ENCODE measurements at regions not wholly inside any gene's neighbourhood (a gene's known extent, or its start where the extent isn't known, plus 50 kb on each side); places are given as distances from the start of the nearest gene placed in this dataset.
"Not testable (repeated sequence)": the region's sequence is repeated elsewhere in the genome, so short reads cannot be mapped to it uniquely, and the experiment has no call there.

DNA sequence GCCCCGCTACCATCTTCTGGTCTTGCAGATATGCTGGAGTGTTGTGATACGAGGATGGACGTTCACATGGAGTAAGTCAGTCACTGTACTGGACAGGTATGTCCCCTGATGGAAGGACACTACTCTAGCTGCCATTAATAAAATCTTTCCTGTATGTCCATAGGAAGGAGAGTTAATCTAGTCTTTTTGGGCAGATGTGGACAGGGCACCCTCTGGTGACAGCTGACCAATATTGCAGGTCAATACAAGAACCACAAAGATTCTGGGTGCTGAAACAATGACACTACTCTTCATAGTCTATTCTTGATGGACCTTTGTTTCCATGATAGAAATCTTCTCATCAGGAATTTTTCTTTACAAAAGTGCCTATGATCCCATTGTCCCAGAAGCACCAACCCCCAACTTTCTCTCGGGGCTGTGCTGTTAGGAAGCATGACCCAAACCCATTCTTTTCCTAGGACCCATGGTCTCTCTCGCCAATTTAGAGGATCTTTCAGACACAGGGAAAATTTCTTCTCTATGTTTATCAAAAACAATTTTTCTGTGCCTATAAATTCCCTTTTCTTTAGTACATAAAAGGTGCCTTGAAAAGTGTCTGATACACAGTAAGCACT, 376.9 kb downstream of the DTWD2 start:
- no peak for DNase-seq (ENCODE audit: low read depth in 3 of 3, low spot score in 2 of 3)

DNA sequence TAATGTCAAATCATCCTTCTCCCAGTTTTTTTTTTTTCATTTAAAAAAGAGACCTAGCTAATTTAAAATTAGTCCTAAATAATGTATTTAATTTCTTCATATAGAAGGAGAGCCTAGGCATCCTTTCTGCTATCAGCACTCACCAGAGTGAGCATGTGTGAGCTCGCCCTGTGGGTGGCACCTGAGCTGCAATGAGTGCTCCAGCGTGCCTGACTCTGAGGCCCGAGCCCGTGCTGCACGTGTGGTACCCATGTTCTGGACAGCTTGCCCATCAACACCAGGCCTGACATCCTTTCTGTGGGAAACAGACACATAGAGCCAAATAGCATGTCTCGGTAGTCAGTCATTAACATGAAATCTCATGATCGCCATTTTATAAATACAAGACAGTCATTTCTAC, 381.4 kb downstream of the DTWD2 start:
- DNase-seq (ENCODE audit: low read depth in 3 of 3, low spot score in 2 of 3) = no peak

DNA sequence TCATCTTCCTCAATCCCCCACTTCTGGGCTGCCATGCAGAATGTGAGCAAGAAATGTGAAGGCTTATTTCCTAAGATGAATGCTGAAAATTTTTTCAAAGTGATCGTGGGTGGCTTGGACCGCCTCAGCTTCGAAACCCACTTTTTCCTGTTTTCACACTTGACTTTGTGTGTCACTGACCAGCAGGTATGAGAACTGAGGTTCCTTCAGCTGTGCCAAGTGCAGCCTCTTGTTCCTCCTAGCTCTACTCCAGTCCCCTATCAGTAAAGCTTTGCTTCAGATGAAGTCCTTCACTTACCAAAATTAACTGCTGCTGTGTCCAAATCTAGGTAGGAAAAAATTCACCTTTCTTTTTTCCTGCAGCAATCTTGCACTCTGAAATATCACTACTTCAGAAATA, 382.6 kb downstream of the DTWD2 start:
- DNase-seq (ENCODE audit: low read depth in 3 of 3, low spot score in 2 of 3) = no peak

DNA sequence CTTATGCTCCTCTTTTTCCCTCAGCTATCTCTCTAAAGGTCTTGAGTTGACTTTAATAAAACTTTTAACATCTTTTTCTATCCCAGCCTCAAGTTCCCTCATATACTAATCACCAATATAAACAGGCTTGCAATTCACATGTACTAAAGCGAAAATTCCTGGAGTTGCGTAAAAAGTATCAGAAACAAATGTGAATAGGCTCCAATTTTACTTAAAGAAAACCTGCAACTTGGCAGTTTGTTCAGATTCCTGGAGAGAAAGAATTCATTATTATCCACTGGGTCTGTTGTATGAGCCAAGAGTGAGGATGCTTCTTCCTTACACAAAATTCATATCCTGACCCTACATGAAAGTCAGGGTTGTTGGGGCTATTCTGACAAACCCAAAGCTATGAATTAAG, 384.2 kb downstream of the DTWD2 start:
- DNase-seq (ENCODE audit: low read depth in 3 of 3, low spot score in 2 of 3) = no peak

DNA sequence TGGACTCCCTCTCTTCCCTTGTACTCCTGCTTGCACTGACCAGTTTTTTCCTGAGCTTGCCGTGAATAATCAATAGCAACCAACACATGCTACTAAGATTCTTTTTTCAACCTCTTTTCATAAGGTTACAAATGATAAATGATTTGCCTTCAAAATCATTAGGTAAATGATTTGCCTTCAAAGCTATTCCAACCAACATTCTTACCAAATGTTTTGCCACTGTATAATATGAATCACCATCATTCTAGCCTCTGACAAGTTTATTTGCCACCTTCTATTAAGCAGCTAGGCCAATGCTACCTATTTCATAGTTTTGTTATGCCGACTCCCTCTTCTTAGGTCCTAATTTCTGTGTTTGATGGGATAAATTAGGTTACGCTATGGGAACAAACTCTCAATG, 385.1 kb downstream of the DTWD2 start:
- no peak for DNase-seq (ENCODE audit: low read depth in 3 of 3, low spot score in 2 of 3)

DNA sequence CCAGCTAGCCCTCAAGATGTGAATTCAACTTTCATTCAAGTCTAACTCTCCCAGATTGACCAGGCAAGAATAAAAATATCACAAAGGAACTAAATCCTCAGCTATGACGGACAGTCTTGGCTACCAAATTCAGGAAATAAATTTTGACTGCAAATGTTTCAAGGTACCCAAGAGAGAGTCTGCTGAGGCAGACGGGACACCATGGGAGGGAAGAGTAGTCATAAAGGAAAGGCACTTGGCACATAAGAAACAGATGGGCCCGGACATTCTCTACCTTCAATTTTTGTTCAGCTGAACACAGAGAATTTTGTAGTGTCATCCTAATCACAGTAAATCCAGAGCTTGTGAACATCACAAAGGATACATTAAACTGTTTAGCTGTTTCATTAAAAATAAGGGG, 390.0 kb downstream of the DTWD2 start:
- DNase-seq (ENCODE audit: low read depth in 3 of 3, low spot score in 2 of 3) = no peak

DNA sequence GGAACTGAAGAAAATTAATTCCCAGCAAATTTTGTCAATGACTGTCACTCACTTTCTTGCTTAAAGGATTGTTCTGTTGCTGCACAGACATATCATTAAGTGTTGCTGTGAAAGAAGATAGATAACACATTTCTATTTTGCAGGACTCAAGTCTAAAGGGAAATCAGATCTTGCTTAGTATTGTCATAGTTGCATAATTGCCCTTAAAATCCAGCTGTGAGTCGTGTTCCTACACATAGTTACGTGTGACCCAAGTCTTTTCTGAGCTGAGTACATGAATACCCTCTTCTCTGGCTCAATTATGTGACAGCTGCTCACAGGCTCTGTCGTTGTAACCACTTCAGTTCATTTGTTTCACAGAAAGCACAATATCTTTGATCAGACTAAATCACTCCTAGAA, 390.8 kb downstream of the DTWD2 start:
- DNase-seq (ENCODE audit: low read depth in 3 of 3, low spot score in 2 of 3) = no peak

DNA sequence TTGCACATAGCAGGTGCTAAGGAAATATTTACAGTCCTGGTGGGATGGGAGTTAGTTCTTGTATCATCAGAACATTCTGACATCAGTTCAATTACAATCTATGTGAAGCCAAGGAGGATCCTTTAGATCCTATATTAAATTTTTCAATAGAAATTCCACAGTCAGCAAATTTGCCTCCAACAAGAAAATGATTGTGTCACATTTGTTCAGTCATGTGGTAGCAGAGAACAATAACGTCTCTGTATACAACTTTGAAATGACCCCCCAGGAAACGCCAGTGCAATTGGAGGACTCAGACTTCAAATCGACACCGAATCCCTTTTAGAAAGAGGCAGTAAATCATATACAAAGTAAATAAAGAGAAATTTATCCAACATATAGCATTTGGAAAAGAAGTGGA, 392.1 kb downstream of the DTWD2 start:
- DNase-seq (ENCODE audit: low read depth in 3 of 3, low spot score in 2 of 3) = no peak

DNA sequence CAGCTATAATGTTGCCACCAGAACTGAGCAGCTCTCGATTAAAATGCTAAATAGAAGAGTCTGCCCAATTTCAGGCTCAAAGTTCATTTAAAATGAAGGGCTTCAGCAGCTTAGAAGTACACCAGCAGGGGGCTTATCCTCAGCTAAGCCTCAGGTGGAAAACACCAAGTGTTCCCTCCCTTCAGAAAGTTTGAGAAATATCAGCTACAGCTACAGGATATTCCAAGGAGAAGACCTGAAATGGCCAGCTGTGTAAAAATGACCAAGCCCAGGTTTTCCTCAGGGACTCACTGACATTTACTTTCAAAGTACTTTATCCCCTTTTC, 395.4 kb downstream of the DTWD2 start:
- no peak for DNase-seq (ENCODE audit: low read depth in 3 of 3, low spot score in 2 of 3)

DNA sequence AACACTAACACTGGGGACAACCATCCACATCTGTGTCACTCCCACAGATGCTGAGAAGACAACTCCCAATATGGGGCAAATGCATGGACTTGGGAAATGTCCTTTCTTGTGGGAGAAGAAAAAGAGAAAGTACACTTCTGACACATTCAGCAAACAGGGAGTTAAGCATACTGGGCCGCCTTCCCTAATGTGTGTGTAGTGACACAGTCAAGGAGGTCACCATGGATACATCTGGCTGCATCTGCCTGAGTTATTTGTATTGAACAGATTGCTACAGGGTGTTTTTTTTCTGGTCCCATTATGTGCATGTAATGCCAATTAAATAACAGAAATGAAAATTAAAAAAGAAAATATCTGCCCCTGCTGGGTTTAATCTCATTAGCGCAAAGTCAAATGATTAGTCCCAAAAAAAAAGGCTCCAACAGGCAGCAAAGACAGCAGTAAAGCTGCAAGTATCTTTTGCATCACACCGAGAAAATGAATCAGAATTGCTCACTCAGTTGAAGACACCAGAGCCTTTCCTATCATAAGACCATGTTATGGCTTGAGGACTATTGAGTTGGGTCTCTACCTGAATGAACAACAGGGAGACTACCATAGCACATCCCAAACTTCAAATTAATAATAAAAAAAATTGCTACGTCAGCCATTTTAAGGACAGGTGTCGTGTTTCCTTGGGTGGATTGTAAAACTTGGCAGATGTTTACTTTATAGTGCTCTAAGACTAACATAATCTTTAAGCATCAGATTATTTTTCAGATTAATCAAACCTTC, 395.9 kb downstream of the DTWD2 start:
- DNase-seq (ENCODE audit: low read depth in 3 of 3, low spot score in 2 of 3) = no peak

DNA sequence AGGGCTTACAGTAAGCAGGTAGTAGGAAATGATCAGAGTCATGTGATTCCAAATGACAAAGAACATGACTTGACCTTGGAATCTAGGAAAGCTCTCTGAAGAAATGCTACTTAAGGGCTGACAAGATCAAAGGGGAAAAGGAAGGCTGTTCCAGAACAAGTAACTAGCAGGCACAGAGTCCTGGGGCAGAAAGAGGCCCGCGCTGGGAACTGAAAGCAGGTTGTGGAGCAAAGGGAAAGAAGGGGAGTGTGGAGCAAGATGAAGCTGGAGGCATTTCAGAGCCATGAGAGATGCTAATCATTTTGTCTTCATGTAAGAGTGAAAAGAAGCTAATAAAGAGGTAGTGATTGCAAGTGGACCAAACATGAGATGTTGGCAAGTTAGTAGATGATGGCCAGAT, 397.5 kb downstream of the DTWD2 start:
- DNase-seq (ENCODE audit: low read depth in 3 of 3, low spot score in 2 of 3) = no peak

DNA sequence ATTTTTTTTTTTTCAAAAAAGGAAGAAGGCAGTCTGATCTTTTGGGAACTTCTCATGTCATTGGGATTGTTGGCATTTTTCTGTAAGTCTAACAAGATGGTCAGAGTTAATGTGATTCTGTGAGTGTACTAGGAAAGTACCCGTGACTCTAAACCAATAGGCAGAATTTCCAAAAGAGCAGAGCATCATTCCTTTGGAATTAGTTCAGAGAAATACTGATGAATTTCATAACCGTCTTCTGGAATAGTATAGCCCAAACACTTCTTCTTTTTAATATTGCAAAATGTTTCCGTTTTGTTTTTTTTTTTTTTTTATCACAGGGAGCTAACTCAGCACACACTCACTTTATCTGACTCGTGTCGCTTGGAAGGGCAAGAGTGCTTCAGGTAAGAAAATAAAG, 407.4 kb downstream of the DTWD2 start:
- no peak for DNase-seq (ENCODE audit: low read depth in 3 of 3, low spot score in 2 of 3)

DNA sequence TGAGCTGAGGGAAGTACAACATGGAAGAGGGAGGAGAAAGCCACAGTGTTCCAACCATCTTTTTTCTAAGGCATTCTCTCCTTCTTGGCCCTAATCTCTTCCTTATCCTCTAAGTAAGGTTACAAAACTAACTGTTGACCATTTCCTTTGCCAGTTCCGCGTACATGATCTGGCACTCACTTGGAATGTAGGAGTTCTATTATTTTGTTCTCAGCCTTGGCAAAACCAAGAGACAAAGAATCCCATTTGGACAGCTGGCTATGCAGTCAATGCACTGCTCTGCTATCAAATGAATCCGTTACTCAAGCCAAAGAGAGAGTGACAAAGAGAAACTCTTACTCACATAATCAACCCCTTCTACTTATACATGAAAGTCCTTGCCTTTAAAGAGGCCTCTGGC, 410.3 kb downstream of the DTWD2 start:
- DNase-seq (ENCODE audit: low read depth in 3 of 3, low spot score in 2 of 3) = no peak

DNA sequence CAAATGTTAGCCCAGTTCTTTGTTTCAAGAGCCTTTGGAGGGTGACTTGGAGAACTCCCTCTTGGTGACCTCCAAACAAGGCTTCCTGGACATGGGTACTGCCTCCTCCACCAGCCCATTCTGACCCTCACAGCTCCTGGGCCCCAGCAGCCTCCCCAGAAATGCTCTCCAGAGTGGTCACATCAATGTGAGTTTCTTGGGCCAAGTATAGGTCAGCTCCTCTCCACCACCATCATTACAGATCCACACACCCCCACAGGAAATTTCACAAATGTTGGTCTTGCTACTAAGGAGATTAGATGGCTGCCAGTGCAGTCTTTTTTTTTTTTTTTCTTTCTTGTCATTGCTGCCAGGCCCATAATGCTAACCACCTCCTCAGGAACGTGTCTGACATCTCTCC, 410.7 kb downstream of the DTWD2 start:
- no peak for DNase-seq (ENCODE audit: low read depth in 3 of 3, low spot score in 2 of 3)

DNA sequence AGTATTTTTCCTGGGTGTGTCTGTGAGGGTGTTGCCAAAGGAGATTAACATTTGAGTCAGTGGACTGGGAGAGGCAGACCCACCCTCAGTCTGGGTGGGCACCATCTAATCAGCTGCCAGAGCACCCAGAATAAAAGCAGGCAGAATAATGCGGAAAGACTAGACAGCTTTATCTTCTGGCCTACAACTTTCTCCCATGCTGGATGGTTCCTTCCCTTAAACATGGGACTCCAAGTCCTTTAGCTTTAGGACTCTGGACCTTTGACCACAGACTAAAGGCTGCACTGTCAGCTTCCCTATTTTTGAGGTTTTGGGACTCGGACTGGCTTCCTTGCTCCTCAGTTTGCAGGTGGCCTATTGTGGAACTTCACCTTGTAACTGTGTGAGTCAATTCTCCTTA, 418.1 kb downstream of the DTWD2 start:
- DNase-seq (ENCODE audit: low read depth in 3 of 3, low spot score in 2 of 3) = not testable (repeated sequence)

DNA sequence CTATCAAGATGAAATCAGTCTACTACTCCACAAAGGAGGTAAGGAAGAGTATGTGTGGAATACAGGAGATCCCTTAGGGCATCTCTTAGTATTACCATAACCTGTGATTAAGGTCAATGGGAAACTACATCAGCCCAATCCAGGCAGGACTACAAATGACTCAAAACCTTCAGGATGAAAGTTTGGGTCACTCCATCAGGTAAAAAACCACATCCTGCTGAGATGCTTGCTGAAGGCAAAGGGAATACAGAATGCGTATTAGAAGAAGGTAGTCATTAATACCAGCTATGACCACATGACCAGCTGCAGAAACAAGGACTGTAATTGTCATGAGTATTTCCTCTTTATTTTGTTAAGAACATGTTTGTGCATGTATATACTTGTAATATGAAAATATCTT, 418.8 kb downstream of the DTWD2 start:
- not testable (repeated sequence) for DNase-seq (ENCODE audit: low read depth in 3 of 3, low spot score in 2 of 3)

DNA sequence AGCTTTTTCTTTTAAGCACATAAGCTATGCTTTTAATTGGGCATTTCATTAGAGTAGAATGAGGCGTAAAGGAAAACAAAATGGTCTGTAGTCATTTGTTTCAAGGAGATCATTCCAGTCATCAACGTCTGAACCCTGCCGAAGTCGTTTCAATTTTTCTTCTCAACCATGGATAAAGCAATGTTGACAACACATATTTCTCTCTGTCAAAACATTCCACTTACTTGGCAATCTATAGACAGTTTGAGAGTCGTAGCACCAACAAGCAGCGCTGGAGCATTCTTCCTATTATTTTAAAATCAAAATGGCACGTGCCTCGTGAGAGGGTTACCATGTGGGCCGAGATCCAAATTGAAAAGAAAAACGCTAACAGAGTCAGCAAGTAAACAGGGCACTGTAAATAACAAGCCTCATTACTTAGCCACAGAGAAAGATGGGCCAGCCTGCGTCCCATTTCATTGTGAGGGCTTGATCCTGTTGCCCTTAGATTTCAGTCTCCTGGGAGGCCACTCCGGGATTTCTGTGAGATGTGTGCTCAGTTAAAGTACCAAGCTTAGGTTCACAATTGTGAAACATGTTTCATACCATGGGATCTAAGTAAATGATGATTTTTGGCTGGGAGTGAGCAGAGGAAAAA, 422.9 kb downstream of the DTWD2 start:
- DNase-seq (ENCODE audit: low read depth in 3 of 3, low spot score in 2 of 3) = no peak

DNA sequence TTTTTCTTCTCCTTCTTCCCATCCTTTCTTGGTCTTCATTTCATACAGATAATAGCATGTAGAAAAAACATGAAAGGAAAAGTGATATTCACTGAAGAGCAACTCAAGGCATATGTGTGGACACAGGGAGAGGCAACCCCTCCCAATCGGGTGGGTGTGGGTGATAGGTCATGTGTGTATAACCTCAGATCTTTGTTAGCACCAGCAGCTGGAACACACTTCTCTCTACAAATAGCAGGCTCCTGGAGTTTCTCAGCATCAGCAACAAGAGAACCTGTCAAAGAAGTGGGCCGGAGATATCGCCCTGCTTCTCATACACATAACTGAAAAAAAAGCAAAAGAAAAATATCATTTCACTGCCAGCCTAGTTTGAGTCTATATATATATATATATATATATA, 426.4 kb downstream of the DTWD2 start:
- no peak for DNase-seq (ENCODE audit: low read depth in 3 of 3, low spot score in 2 of 3)

DNA sequence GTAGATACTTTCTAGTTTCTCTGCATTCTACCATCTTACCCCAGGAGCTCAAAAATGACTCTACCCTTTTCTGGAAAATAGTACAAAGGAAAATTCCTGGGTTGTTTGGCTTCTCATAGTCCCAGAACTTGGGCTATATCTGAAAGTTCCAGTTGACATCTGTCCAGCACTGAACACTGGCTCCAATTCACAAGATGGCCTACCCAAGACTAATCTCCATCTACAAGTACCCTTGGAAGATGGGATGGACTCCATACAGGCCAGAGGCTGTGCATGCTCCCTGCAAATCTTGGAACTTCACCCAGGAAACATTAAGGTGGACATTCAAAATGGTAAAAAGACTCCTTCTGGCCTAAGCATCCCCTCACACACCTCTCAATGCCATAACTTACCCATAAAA, 427.1 kb downstream of the DTWD2 start:
- no peak for DNase-seq (ENCODE audit: low read depth in 3 of 3, low spot score in 2 of 3)

DNA sequence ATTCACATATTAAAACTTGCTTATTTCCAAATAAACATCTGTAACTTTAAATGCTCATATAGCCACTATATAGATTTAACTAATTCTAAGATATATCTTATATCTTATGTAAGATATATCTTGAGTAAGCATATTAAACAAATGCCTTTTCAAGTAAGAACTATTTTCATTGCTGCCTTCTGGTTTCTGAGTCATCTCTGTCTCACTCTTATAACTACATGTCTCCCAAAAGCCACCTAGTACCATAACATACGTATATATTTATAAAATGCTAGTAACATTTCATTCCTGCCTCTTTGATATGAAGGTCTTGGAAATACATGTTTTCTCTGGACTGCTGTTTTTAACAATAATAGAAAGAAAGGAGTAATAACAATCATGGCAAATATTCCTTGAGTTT, 429.5 kb downstream of the DTWD2 start:
- DNase-seq (ENCODE audit: low read depth in 3 of 3, low spot score in 2 of 3) = no peak

DNA sequence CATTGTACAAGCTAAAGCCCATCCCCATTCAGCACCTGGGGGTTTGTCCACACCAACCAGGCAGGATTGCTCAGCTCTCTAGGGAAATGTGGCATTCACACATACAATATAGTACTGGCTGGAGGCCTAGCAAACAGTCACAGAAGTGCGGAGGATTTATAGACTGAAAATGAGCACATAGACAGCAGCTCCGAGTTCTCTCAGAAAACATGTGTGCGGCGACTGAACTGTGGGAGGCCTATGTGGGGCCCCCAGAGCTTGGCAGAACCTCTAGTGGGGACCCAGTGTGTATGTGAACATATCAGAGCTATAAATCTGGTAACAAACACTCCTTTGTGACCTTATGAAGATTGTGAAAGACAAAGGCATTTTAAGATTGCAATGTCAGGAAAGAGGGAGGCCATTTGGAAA, 431.1 kb downstream of the DTWD2 start:
- no peak for DNase-seq (ENCODE audit: low read depth in 3 of 3, low spot score in 2 of 3)

DNA sequence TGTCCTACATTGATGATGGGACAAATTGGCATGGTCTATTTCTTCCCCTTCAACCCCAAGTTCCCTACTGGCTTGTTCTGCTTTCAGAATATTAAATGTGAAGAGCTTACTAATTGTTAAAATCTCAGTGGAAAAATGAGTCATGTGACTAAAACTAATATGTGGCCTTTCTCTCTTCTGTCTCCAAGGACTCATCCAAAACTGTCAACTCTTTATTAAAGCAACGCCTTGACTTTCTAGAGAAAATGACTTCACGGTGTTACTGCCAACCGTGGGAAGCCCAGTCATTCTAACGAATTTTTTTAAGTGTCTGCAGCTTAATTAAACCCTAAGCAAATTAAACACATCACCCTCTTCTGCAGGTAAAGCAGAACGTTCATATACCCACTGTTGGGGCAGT, 431.6 kb downstream of the DTWD2 start:
- no peak for DNase-seq (ENCODE audit: low read depth in 3 of 3, low spot score in 2 of 3)
